Heart left ventricle (tissue), 16 donors: ENCODE measurements at regions not wholly inside any gene's neighbourhood (a gene's known extent, or its start where the extent isn't known, plus 50 kb on each side); places are given as distances from the start of the nearest gene placed in this dataset.

Experiments
- ATAC-seq, 4 donors: fragments of 200-7000 bp; cut with Tn5 transposase; one replicate each; pipeline ENCODE4 v1.9.1; 2020 to 2022; ENCODE audit warnings: moderate library complexity in 4 of 4, mild to moderate bottlenecking in 3 of 4, moderate number of reproducible peaks in 1 of 4
- DNase-seq, 5 donors: peaks; one replicate each; pipeline ENCODE4 v3.0.0-alpha.2; 2020
- H3K27ac ChIP-seq, 12 donors: fragments of 200-600 bp; sonication (generic) in 4 of 12; one replicate each; pipeline versions ENCODE4 v1.5.0 to v1.8.0; 2016 to 2022; ENCODE audit warnings: mild to moderate bottlenecking in 2 of 12
- H3K27me3 ChIP-seq, 9 donors: fragments of 200-600 bp; sonication (generic) in 2 of 9; one replicate each; pipeline versions ENCODE4 v1.5.1 to v1.8.0; 2016 to 2022; ENCODE audit warnings: mild to moderate bottlenecking in 3 of 9
- H3K36me3 ChIP-seq, 9 donors: fragments of 200-600 bp; sonication (generic) in 2 of 9; one replicate each; pipeline versions ENCODE4 v1.5.0 to v1.8.0; 2018 to 2022; ENCODE audit warnings: mild to moderate bottlenecking in 2 of 9
- H3K4me1 ChIP-seq, 12 donors: fragments of 200-600 bp; sonication (generic) in 4 of 12; one replicate each; pipeline versions ENCODE4 v1.5.0 to v1.8.0; 2016 to 2022; ENCODE audit warnings: mild to moderate bottlenecking in 3 of 12
- H3K4me3 ChIP-seq, 12 donors: fragments of 200-600 bp; sonication (generic) in 4 of 12; one replicate each; pipeline versions ENCODE4 v1.5.0 to v1.8.0; 2017 to 2022; ENCODE audit warnings: mild to moderate bottlenecking in 9 of 12, moderate library complexity in 4 of 12
- H3K9me3 ChIP-seq, 12 donors: fragments of 200-600 bp; sonication (generic) in 4 of 12; one replicate each; pipeline versions ENCODE4 v1.5.0 to v1.8.0; 2016 to 2022; ENCODE audit warnings: mild to moderate bottlenecking in 1 of 12
- POLR2A ChIP-seq, 2 donors: fragments of 450-650 bp; IDR thresholded peaks; one replicate each; pipeline ENCODE4 v1.6.1; 2017; ENCODE audit warnings: antibody characterized with exemption in 2 of 2, mild to moderate bottlenecking in 2 of 2, moderate library complexity in 2 of 2
- WGBS, 4 donors: extraction: QIAGEN DNeasy Blood & Tissue Kit in 2 of 4; methylation state at CpG; one replicate each; pipeline versions ENCODE4 v1.1.5 to v1.1.7; 2013 to 2018; 5-methylcytosine and 5-hydroxymethylcytosine counted together
- intact Hi-C, 10 donors: fragments of 100-400 bp; cut with DNase I; formaldehyde crosslinking; loops; one replicate each; pipeline versions ENCODE4 v1.11.1 to v1.14.2; 2022
- TF ChIP-seq, protein P1 (sequence below), 12 donors: fragments of 200-600 bp; sonication (generic) in 4 of 12; IDR thresholded peaks; one replicate each; pipeline versions ENCODE4 v1.5.0 to v1.8.0; 2018 to 2022; ENCODE audit warnings: antibody characterized with exemption in 12 of 12, mild to moderate bottlenecking in 5 of 12
- donor health status: ischemic (EF 13 %, LVEDD 7.1; RV severe dilation, severe dysfunction).
- donor health status: healthy with polysubstance abuse.
- donor health status: DM: no; HTN: yes; CAD: no.
- donor health status: DM: no; HTN: no; CAD: no.
- donor health status: ischemic (EF 25% LVEDD 6.9; RV normal size, moderate dysfunction).
- donor health status: ischemic (EF 25% LVEDD 5.7; RV mildly dilated, moderate dysfunction).
- donor health status: healthy.
- donor health status: DM: yes; HTN: yes; CAD: no.
- donor health status: ischemic (EF 35%, LVEDD 5.7; RV mildly dilated, moderate dysfunction).
- donor health status: nonischemic (EF 11% LVEDD 7.7; RV severe dilation, severe dysfunction).
- donor health status: DM: yes; HTN: yes; CAD: no.
- donor health status: PGD.
- donor health status: ischemic (EF 29% LVEDD 5.4; RV normal size, mild dysfunction).
- donor health status: nonischemic (EF 23%, LVEDD 6.1; RV moderate dilation, normal function).

DNA sequence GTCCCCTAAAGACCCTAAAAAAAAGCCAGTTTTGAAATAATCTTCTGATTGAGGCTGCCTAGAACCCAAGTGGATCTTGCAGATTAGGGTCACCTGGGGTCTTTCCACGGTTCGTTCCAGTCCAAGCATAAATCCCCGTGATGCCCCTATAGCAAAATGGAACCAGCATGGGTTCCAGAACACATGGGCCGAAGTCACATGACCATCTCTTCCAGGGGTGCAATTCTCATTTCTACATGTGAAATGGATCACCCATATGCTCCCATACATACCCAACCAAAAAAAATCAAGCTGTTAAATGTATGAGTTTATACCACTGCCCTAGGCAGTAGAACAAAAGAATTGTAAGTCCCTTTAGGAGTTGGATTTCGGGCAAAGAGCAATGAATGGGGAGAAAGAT is 245.4 kb downstream of the SKIDA1 start:
- TF ChIP-seq POLR2A (IDR thresholded peaks at IDR 0.05): no peak
- TF ChIP-seq, protein P1, sequence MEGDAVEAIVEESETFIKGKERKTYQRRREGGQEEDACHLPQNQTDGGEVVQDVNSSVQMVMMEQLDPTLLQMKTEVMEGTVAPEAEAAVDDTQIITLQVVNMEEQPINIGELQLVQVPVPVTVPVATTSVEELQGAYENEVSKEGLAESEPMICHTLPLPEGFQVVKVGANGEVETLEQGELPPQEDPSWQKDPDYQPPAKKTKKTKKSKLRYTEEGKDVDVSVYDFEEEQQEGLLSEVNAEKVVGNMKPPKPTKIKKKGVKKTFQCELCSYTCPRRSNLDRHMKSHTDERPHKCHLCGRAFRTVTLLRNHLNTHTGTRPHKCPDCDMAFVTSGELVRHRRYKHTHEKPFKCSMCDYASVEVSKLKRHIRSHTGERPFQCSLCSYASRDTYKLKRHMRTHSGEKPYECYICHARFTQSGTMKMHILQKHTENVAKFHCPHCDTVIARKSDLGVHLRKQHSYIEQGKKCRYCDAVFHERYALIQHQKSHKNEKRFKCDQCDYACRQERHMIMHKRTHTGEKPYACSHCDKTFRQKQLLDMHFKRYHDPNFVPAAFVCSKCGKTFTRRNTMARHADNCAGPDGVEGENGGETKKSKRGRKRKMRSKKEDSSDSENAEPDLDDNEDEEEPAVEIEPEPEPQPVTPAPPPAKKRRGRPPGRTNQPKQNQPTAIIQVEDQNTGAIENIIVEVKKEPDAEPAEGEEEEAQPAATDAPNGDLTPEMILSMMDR (IDR thresholded peaks at IDR 0.05): no peak
- H3K4me3 ChIP-seq: no peak overlapping the region
- peaks cover 0 to 3% (median 0%) of the 10 kb centered on the region in 12 donors for H3K9me3 ChIP-seq
- H3K36me3 ChIP-seq: no peaks in the 10 kb centered on the region
- no peak overlapping the region for H3K27ac ChIP-seq
- DNase-seq (no peak), ATAC-seq (no peak)
- 94 to 97% (median 97%) methylated on average over 5 of the region's 5 CpGs for whole genome bisulfite sequencing, 4 donors
- H3K27me3 ChIP-seq: no peaks in the 10 kb centered on the region
- intact Hi-C loops: loop anchor here in 3 of 10 donors (10.0 kb wide), 3 partner anchors 55 to 455 kb away; no protein-coding TSS in a partner anchor
- peaks cover 0 to 6% (median 3%) of the 10 kb centered on the region in 12 donors for H3K4me1 ChIP-seq

DNA sequence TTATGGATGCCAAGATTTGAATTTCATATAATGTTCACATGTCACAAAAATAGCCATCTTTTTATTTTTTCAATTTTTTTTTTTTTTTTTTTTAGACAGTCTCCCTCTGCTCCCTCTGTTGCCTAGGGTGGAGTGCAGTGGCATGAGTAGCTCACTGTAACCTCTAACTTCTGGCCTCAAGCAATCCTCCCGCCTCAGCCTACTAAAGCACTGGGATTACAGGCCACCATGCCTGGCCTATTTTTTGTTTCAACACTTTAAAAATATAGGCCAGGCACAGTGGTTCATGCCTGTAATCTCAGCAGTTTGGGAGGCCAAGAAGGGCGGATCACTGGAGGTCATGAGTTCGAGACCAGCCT is 246.3 kb downstream of the SKIDA1 start:
- ATAC-seq: peak in 2 of 4 donors; percentile 17 to 29
- peak overlapping the region in 3 of 12 donors; percentile 13 to 51 (median 14) for H3K27ac ChIP-seq
- WGBS, 4 donors: 90 to 100% (median 95%) methylated on average over 3 of the region's 3 CpGs

DNA sequence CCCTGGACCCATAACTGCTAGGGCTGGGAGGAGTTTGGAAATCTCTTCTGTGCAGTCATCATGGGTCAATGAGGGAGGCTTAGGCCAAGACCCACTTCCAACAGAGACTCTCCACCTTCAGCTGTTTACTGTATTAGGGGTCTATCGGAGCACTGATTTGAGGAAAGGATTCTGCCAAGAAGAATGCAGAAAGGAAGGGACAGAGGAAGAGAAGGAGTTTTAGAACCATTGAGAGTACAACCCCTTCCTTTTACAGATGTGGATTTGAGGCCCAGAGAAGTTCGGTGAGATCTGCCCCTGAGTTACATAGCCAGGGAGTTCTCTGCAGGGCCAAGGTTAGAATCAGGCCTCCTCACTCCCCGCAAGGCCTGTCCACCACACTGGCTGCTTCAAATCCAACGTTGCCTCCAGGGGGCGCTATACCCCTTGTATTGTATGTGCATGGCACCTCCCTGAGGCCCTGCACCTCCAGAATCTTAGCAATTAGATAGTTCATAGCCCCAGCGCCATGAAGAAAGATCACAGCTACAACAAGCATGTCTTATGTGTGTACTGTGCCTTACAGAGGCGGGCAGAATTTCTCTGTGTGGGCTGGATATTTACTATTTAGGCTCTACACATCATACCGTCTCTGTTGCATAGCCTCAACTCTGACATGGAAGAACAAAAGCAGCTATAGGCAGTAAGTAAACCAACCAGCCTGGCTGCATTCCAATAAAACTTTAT is 246.8 kb downstream of the SKIDA1 start:
- no peak for TF ChIP-seq POLR2A (IDR thresholded peaks at IDR 0.05)
- TF ChIP-seq, protein P1 (IDR thresholded peaks at IDR 0.05): peak; percentile 81 to 91 (median 82)
- ATAC-seq: peak; percentile 95 to 99 (median 98)
- peaks cover 0 to 6% (median 3%) of the 10 kb centered on the region in 12 donors for H3K4me1 ChIP-seq
- no peaks in the 10 kb centered on the region for H3K27me3 ChIP-seq
- H3K9me3 ChIP-seq: peaks cover 0 to 6% (median 0%) of the 10 kb centered on the region in 12 donors
- H3K36me3 ChIP-seq: no peaks in the 10 kb centered on the region
- H3K27ac ChIP-seq: peak overlapping the region in 3 of 12 donors; percentile 13 to 51 (median 14)
- 28 to 36% (median 35%) methylated on average over 8 of the region's 8 CpGs for WGBS, 4 donors
- H3K4me3 ChIP-seq: no peak overlapping the region
- intact Hi-C loops: loop anchor here (1.0 to 10.0 kb wide), 11 partner anchors 59 to 679 kb away; no protein-coding TSS in a partner anchor
- peak; percentile 91 to 96 (median 95) for DNase-seq

More for the DNA sequence above, 246.3 kb downstream of the SKIDA1 start:
- intact Hi-C loops: loop anchor here (2.0 to 10.0 kb wide), 9 partner anchors 58 to 678 kb away; no protein-coding TSS in a partner anchor
- TF ChIP-seq, protein P1 (IDR thresholded peaks at IDR 0.05): no peak
- TF ChIP-seq POLR2A (IDR thresholded peaks at IDR 0.05): no peak
- Histone ChIP-seq H3K27me3 (no peaks in the 10 kb centered on the region), H3K4me3 (no peak overlapping the region), H3K9me3 (peaks cover 0 to 6% (median 0%) of the 10 kb centered on the region in 12 donors), H3K36me3 (no peaks in the 10 kb centered on the region), H3K4me1 (peaks cover 0 to 6% (median 3%) of the 10 kb centered on the region in 12 donors)
- DNase-seq: no peak

DNA sequence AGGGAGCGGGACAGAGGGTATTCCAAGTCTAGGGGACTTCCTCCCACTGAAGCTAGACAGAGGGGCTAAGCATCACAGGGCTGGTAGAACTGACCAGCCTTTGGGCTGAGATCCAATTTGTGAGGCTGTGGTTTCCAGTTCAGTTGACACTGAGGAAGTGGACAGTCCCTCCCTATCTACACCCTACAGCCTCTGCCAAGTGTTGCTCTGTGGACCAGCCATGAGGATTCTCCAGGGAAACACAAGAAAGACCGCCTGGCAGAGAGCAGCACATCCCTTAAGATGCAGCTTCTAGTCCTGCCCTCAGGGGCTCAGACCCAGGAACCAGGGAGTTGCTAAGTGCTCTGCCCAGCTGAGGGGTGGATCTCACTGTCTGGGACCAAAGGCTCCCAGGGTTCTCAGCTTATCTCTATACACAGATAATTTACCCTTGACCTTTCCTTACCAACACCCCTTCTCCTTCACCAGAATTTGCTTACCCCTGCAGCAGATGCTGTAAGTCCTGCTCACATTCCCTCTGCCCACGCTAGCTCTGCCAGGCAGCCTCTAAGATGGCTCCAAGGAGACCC is 252.0 kb downstream of the SKIDA1 start:
- WGBS, 4 donors: 79 to 93% (median 90%) methylated on average over 3 of the region's 3 CpGs
- ATAC-seq (peak in 2 of 4 donors; percentile 22 to 35), DNase-seq (no peak)
- Histone ChIP-seq H3K36me3 (no peaks in the 10 kb centered on the region), H3K27me3 (no peaks in the 10 kb centered on the region), H3K27ac (no peak overlapping the region), H3K4me1 (peaks cover 0 to under 1% (median 0%) of the 10 kb centered on the region in 12 donors), H3K4me3 (no peak overlapping the region), H3K9me3 (peaks cover 0 to 6% (median 0%) of the 10 kb centered on the region in 12 donors)
- intact Hi-C loops: loop anchor here in 4 of 10 donors (5.0 to 10.0 kb wide), 5 partner anchors 191 to 681 kb away; no protein-coding TSS in a partner anchor
- TF ChIP-seq, protein P1 (IDR thresholded peaks at IDR 0.05): no peak
- TF ChIP-seq POLR2A (IDR thresholded peaks at IDR 0.05): no peak
